HEK293T (cell line): ENCODE measurements at regions not wholly inside any gene's neighbourhood (a gene's known extent, or its start where the extent isn't known, plus 50 kb on each side); places are given as distances from the start of the nearest gene placed in this dataset.

Source experiments
- ARNT ChIP-seq: fragments of 450-650 bp; IDR thresholded peaks from 2 replicates; pipeline ENCODE4 v1.6.1; 2017; ENCODE audit warnings: mild to moderate bottlenecking
- BHLHE40 ChIP-seq: fragments of 450-650 bp; IDR thresholded peaks from 2 replicates; pipeline ENCODE4 v1.6.1; 2016; ENCODE audit warnings: mild to moderate bottlenecking, moderate library complexity, borderline replicate concordance
- CTBP1 ChIP-seq: fragments of 450-650 bp; IDR thresholded peaks from 2 replicates; pipeline ENCODE4 v1.6.1; 2016; ENCODE audit warnings: borderline replicate concordance
- FOXA1 ChIP-seq: fragments of 450-650 bp; IDR thresholded peaks from 2 replicates; pipeline ENCODE4 v1.6.1; 2016; ENCODE audit warnings: mild to moderate bottlenecking
- FOXK2 ChIP-seq: fragments of 450-650 bp; IDR thresholded peaks from 2 replicates; pipeline ENCODE4 v1.6.1; 2016; ENCODE audit warnings: mild to moderate bottlenecking
- FOXM1 ChIP-seq: fragments of 450-650 bp; IDR thresholded peaks from 2 replicates; pipeline ENCODE4 v1.6.1; 2017; ENCODE audit warnings: mild to moderate bottlenecking, borderline replicate concordance
- HDGF ChIP-seq: fragments of 450-650 bp; IDR thresholded peaks from 2 replicates; pipeline ENCODE4 v1.6.1; 2017; ENCODE audit warnings: antibody characterized with exemption, borderline replicate concordance
- LEF1 ChIP-seq: fragments of 450-650 bp; IDR thresholded peaks from 2 replicates; pipeline ENCODE4 v1.6.1; 2017; ENCODE audit warnings: mild to moderate bottlenecking, borderline replicate concordance
- NFRKB ChIP-seq: fragments of 450-650 bp; IDR thresholded peaks from 2 replicates; pipeline ENCODE4 v1.6.1; 2016; ENCODE audit warnings: mild to moderate bottlenecking, moderate library complexity
- SP1 ChIP-seq: fragments of 450-650 bp; IDR thresholded peaks from 2 replicates; pipeline ENCODE4 v1.6.1; 2017
- TARDBP ChIP-seq: fragments of 450-650 bp; IDR thresholded peaks from 2 replicates; pipeline ENCODE4 v1.6.1; 2016
- ZNF384 ChIP-seq: fragments of 450-650 bp; IDR thresholded peaks from 2 replicates; pipeline ENCODE4 v1.6.1; 2016
- TF ChIP-seq, protein P1 (sequence below): fragments of 450-650 bp; IDR thresholded peaks from 2 replicates; pipeline ENCODE4 v1.6.1; 2016

DNA sequence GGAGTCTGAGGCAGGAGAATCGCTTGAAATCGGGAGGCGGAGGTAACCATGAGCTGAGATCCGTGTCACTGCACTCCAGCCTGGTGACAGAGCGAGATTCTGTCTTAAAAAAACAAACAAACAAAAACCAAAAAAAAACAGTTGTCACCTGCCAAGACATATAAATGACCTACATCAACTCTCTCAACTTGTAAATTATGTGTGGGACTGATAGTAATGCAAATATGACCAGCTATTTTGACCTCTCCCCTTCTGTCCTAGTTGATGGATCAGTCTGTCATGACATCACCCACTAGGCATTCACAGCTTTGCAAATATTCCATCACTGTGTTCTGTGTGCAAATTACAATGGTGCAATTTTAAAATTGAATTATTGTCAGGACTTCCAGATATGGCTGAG is 175.4 kb downstream of the EBLN2 start:
- TF ChIP-seq HDGF (no peak), NFRKB (no peak), TARDBP (no peak), FOXM1 (no peak), SP1 (no peak), BHLHE40 (no peak), ZNF384 (no peak), FOXK2 (no peak), FOXA1 (no peak), CTBP1 (peak; percentile 74), ARNT (no peak), LEF1 (no peak)
- TF ChIP-seq, protein P1, sequence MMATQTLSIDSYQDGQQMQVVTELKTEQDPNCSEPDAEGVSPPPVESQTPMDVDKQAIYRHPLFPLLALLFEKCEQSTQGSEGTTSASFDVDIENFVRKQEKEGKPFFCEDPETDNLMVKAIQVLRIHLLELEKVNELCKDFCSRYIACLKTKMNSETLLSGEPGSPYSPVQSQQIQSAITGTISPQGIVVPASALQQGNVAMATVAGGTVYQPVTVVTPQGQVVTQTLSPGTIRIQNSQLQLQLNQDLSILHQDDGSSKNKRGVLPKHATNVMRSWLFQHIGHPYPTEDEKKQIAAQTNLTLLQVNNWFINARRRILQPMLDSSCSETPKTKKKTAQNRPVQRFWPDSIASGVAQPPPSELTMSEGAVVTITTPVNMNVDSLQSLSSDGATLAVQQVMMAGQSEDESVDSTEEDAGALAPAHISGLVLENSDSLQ = peak; percentile 87
